ENCODE measurements at regions not wholly inside any gene's neighbourhood (a gene's known extent, or its start where the extent isn't known, plus 50 kb on each side); places are given as distances from the start of the nearest gene placed in this dataset.

DNA sequence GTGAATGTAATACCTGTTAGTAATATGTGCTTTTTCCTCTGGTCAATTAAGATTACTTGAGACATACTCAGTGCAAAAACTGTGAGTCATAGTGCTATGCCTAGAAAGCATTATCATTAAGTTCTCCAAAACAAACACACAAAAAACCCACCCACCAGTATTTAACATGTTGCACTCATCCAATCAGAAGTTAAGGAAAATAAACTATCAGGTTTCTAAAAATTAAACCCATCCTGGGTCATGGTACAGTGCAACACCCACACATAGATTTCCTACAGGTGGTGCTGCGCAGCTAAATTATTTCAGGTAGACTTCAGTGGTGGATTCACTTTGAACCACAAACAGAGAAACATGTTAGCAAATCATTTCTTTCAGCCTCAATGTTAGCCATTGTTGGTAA, 264.4 kb upstream of the VEPH1 start:
- H3K4me3 ChIP-seq (ENCODE audit: low read depth, low read length), result no peak overlapping the region
- TF ChIP-seq, protein P1, sequence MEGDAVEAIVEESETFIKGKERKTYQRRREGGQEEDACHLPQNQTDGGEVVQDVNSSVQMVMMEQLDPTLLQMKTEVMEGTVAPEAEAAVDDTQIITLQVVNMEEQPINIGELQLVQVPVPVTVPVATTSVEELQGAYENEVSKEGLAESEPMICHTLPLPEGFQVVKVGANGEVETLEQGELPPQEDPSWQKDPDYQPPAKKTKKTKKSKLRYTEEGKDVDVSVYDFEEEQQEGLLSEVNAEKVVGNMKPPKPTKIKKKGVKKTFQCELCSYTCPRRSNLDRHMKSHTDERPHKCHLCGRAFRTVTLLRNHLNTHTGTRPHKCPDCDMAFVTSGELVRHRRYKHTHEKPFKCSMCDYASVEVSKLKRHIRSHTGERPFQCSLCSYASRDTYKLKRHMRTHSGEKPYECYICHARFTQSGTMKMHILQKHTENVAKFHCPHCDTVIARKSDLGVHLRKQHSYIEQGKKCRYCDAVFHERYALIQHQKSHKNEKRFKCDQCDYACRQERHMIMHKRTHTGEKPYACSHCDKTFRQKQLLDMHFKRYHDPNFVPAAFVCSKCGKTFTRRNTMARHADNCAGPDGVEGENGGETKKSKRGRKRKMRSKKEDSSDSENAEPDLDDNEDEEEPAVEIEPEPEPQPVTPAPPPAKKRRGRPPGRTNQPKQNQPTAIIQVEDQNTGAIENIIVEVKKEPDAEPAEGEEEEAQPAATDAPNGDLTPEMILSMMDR (IDR thresholded peaks at IDR 0.05; ENCODE audit: low read depth, low read length), result no peak
- TF ChIP-seq MAX (IDR thresholded peaks at IDR 0.05; ENCODE audit: low read depth, low read length) (no peak), MYC (IDR thresholded peaks at IDR 0.05; ENCODE audit: low read depth, low read length) (no peak), POLR2A (IDR thresholded peaks at IDR 0.05; ENCODE audit: extremely low read depth, insufficient read length) (no peak)
- DNase-seq (ENCODE audit: low read depth), result no peak

DNA sequence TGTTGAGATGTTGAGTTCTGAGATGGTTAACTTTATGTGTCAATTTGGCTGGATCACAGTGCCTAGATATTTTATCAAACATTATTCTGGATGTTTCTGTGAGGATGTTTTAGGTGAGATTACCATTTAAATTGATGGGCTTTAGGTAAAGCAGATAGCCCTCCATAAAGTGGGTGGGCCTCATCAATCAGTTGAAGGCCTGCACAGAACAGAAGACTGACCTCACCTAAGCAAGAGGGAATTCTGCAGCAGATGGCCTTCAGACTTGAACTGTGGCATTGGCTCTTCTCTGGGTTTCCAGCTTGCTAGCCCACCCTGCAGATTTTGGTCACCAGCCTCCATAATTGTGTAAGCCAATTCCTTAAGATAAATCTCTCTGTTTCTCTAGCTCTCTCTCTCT, 260.4 kb upstream of the VEPH1 start:
- H3K4me3 ChIP-seq (ENCODE audit: low read depth, low read length), result no peak overlapping the region
- DNase-seq (ENCODE audit: low read depth), result no peak
- TF ChIP-seq MAX (IDR thresholded peaks at IDR 0.05; ENCODE audit: low read depth, low read length), result no peak
- TF ChIP-seq POLR2A (IDR thresholded peaks at IDR 0.05; ENCODE audit: extremely low read depth, insufficient read length), result no peak
- no peak for TF ChIP-seq MYC (IDR thresholded peaks at IDR 0.05; ENCODE audit: low read depth, low read length)
- TF ChIP-seq, protein P1 (IDR thresholded peaks at IDR 0.05; ENCODE audit: low read depth, low read length), result no peak

DNA sequence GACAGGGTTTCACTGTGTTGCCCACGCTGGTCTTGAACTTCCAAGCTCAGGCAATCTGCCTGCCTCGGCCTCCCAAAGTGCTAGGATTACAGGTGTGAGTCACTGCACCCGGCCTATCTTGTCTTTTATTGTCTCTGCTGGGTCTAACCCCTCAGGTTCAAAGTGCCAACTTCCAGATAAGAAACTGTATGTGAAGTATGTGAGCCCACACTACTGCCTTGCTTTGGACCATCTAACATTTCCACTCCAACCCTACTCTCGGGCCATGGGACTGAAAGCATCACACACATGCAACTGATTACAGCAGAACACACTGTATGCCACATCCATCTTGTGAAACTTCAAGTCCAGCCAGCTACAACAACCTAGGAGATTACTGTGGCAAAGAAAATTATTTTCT, 256.1 kb upstream of the VEPH1 start:
- no peak for TF ChIP-seq MAX (IDR thresholded peaks at IDR 0.05; ENCODE audit: low read depth, low read length)
- TF ChIP-seq POLR2A (IDR thresholded peaks at IDR 0.05; ENCODE audit: extremely low read depth, insufficient read length), result no peak
- TF ChIP-seq, protein P1 (IDR thresholded peaks at IDR 0.05; ENCODE audit: low read depth, low read length), result no peak
- no peak for TF ChIP-seq MYC (IDR thresholded peaks at IDR 0.05; ENCODE audit: low read depth, low read length)
- no peak overlapping the region for H3K4me3 ChIP-seq (ENCODE audit: low read depth, low read length)
- no peak for DNase-seq (ENCODE audit: low read depth)

DNA sequence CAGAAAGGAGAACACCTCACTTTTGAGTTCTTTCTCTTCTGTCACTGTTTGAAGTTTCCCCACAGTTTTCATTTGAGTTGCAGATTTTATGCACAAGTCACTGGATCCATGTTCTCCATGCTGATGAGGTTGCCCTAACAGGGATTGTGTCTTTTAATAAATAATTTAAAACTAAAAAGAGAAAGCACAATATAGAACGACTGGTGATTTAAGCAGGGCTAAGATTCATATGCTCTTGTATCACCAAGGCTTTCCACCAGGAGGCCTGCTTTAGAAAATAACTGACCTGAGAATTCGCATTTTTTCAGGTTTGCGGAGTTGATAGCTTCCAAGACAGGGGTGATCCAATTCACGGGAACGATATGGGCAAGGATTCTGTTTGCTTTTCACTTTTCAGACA, 252.0 kb upstream of the VEPH1 start:
- TF ChIP-seq POLR2A (IDR thresholded peaks at IDR 0.05; ENCODE audit: extremely low read depth, insufficient read length), result no peak
- TF ChIP-seq MYC (IDR thresholded peaks at IDR 0.05; ENCODE audit: low read depth, low read length), result no peak
- TF ChIP-seq, protein P1 (IDR thresholded peaks at IDR 0.05; ENCODE audit: low read depth, low read length), result no peak
- TF ChIP-seq MAX (IDR thresholded peaks at IDR 0.05; ENCODE audit: low read depth, low read length), result no peak
- DNase-seq (ENCODE audit: low read depth), result no peak
- no peak overlapping the region for H3K4me3 ChIP-seq (ENCODE audit: low read depth, low read length)

DNA sequence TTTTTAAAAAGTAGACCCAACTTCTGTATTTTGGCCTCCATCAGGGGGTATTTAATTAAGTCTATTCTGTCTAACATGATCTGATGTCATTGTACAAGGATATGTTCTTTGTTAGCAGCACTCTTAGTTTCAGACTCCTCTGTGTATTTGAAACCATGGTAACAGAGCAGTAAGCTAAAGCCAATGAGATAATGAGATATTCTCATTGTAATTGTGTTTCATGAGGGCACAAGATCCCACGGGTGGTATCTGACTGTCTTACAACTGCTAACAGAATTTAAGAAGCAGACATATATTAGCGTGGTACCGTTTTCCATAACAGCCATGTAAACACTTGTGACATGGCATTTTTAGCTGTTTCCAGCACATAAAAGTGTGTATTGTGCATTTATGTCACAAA, 251.2 kb upstream of the VEPH1 start:
- no peak overlapping the region for H3K4me3 ChIP-seq (ENCODE audit: low read depth, low read length)
- TF ChIP-seq, protein P1 (IDR thresholded peaks at IDR 0.05; ENCODE audit: low read depth, low read length), result no peak
- TF ChIP-seq MYC (IDR thresholded peaks at IDR 0.05; ENCODE audit: low read depth, low read length) (no peak), POLR2A (IDR thresholded peaks at IDR 0.05; ENCODE audit: extremely low read depth, insufficient read length) (no peak), MAX (IDR thresholded peaks at IDR 0.05; ENCODE audit: low read depth, low read length) (no peak)
- DNase-seq (ENCODE audit: low read depth), result no peak

GRCh38 chr3:157753787-157754136, 250.5 kb upstream of the VEPH1 start:
- no peak overlapping the region for H3K4me3 ChIP-seq (ENCODE audit: low read depth, low read length)
- DNase-seq (ENCODE audit: low read depth), result no peak
- TF ChIP-seq POLR2A (IDR thresholded peaks at IDR 0.05; ENCODE audit: extremely low read depth, insufficient read length) (no peak), MAX (IDR thresholded peaks at IDR 0.05; ENCODE audit: low read depth, low read length) (no peak)
